ENCODE measurements at regions not wholly inside any gene's neighbourhood (a gene's known extent, or its start where the extent isn't known, plus 50 kb on each side); places are given as distances from the start of the nearest gene placed in this dataset.

DNA sequence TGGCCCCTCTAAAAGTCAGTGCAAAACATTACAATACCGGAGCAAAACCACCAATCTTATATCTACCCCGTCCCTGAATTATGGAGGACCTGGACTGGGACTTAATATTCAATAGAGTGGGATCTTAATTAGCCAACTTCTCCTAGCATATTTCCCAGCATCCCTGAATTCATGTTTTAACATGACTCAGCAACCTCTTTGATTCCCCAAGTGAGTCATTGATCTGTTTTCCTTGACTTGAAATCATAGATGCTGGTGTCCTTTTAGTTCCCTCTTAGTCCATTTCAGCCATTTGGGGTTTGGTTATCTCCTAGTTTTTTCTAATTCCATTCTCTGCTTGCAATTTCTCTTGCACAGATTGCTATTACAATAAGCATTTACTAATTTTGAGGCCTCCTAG, 677.7 kb upstream of the CELF4 start:
- Histone ChIP-seq H3K4me1 (ENCODE audit: control insufficient read depth, insufficient read depth, low read length) (no peaks in the 10 kb centered on the region), H3K4me3 (ENCODE audit: low read length) (no peak overlapping the region), H3K36me3 (ENCODE audit: control insufficient read depth, insufficient read depth, low read length, severe bottlenecking) (no peaks in the 10 kb centered on the region), H3K9me3 (ENCODE audit: control insufficient read depth, low read length) (peaks cover 2% of the 10 kb centered on the region), H3K27me3 (replicated peaks; ENCODE audit: control insufficient read depth, insufficient read depth, low read length) (no peaks in the 10 kb centered on the region), H3K9ac (ENCODE audit: low read length) (no peak overlapping the region)
- no peak for DNase-seq (ENCODE audit: low read depth)

- Histone ChIP-seq H3K27me3 (replicated peaks; ENCODE audit: control insufficient read depth, insufficient read depth, low read length) (no peaks in the 10 kb centered on the region), H3K36me3 (ENCODE audit: control insufficient read depth, insufficient read depth, low read length, severe bottlenecking) (no peaks in the 10 kb centered on the region), H3K4me1 (ENCODE audit: control insufficient read depth, insufficient read depth, low read length) (no peaks in the 10 kb centered on the region), H3K9ac (ENCODE audit: low read length) (no peak overlapping the region), H3K9me3 (ENCODE audit: control insufficient read depth, low read length) (peaks cover 2% of the 10 kb centered on the region), H3K4me3 (ENCODE audit: low read length) (no peak overlapping the region)
- DNase-seq (ENCODE audit: low read depth): no peak
These were observed 676.1 kb upstream of the CELF4 start for GRCh38 chr18:38241736-38242135.

DNA sequence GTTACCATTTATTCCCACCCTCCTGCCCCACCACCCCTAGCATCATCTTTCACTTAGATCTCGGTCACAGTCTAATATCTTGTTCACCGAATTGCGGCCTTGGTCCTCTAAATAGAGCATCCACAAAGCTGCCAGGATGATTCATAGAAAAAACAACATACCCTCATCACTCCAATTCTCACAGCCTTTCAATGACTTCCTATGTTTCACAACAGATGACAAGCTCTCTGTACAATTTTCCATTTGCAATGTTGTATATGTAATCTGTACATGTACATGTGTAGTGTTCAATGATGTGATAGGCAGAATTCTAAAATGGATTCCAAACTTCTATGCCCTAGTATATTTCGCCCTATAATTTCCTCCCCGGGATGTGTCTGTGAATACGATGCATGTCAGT, 675.6 kb upstream of the CELF4 start:
- no peaks in the 10 kb centered on the region for H3K4me1 ChIP-seq (ENCODE audit: control insufficient read depth, insufficient read depth, low read length)
- H3K36me3 ChIP-seq (ENCODE audit: control insufficient read depth, insufficient read depth, low read length, severe bottlenecking): no peaks in the 10 kb centered on the region
- no peak overlapping the region for H3K9ac ChIP-seq (ENCODE audit: low read length)
- no peak overlapping the region for H3K4me3 ChIP-seq (ENCODE audit: low read length)
- DNase-seq (ENCODE audit: low read depth): no peak
- H3K27me3 ChIP-seq (replicated peaks; ENCODE audit: control insufficient read depth, insufficient read depth, low read length): no peaks in the 10 kb centered on the region
- peaks cover 2% of the 10 kb centered on the region for H3K9me3 ChIP-seq (ENCODE audit: control insufficient read depth, low read length)

DNA sequence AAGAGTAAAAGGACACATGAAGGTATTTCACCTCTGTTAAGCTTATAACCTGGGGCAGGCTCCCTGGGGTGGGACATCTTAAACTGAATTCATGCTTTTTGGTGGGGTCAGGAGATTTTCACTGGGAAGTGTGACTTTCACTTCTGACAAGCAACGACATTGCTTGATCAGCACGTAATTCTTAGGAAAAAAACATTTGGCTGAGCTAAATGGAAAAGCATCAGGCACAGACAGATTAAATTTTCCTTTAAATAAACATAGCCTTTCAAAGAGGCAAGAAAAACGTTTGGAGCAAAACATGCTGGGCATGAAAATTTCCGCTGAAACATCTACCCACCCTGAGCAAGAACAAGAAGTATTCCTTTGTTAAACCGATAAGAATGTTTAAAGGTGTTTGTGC, 674.0 kb upstream of the CELF4 start:
- DNase-seq (ENCODE audit: low read depth): no peak
- Histone ChIP-seq H3K4me3 (ENCODE audit: low read length) (no peak overlapping the region), H3K36me3 (ENCODE audit: control insufficient read depth, insufficient read depth, low read length, severe bottlenecking) (no peaks in the 10 kb centered on the region), H3K27me3 (replicated peaks; ENCODE audit: control insufficient read depth, insufficient read depth, low read length) (no peaks in the 10 kb centered on the region), H3K9me3 (ENCODE audit: control insufficient read depth, low read length) (peaks cover 2% of the 10 kb centered on the region), H3K9ac (ENCODE audit: low read length) (no peak overlapping the region), H3K4me1 (ENCODE audit: control insufficient read depth, insufficient read depth, low read length) (no peaks in the 10 kb centered on the region)

- peaks cover 2% of the 10 kb centered on the region for H3K9me3 ChIP-seq (ENCODE audit: control insufficient read depth, low read length)
- no peaks in the 10 kb centered on the region for H3K4me1 ChIP-seq (ENCODE audit: control insufficient read depth, insufficient read depth, low read length)
- no peak overlapping the region for H3K4me3 ChIP-seq (ENCODE audit: low read length)
- no peaks in the 10 kb centered on the region for H3K36me3 ChIP-seq (ENCODE audit: control insufficient read depth, insufficient read depth, low read length, severe bottlenecking)
- no peaks in the 10 kb centered on the region for H3K27me3 ChIP-seq (replicated peaks; ENCODE audit: control insufficient read depth, insufficient read depth, low read length)
- DNase-seq (ENCODE audit: low read depth): no peak
- H3K9ac ChIP-seq (ENCODE audit: low read length): no peak overlapping the region
These were observed 672.2 kb upstream of the CELF4 start for GRCh38 chr18:38237796-38238195.

DNA sequence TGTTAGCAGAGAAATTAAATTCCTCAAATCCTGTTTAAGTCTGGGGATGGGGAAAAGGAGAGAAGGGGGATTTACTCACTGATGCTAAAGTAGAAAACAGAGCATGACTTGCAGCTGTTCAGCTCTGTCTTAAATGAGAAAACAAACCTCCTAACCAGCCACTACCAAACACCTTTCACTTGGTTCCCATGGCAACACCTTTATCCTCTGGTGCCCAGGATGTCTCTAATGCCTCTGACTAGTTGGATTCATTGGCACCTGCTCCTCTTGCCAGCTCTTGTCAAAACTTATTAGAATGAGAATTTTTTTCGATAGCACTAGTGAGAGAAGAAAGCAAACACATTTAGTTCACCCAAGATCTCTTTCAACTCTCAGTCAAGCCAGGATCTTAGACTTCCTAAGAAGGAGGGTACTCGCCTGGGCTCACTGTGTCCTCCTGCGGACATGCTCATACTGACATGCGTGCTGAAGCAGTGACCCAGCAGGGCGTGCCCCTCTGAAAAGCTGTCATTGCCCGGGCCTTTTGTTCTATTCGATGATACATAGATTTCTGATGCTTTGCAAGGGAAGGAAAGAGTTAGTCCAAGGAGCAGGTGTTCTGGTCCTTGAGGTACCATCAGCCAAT, 656.0 kb upstream of the CELF4 start:
- Histone ChIP-seq H3K27me3 (replicated peaks; ENCODE audit: control insufficient read depth, insufficient read depth, low read length) (no peaks in the 10 kb centered on the region), H3K4me1 (ENCODE audit: control insufficient read depth, insufficient read depth, low read length) (no peaks in the 10 kb centered on the region), H3K9me3 (ENCODE audit: control insufficient read depth, low read length) (no peaks in the 10 kb centered on the region), H3K9ac (ENCODE audit: low read length) (no peak overlapping the region), H3K4me3 (ENCODE audit: low read length) (no peak overlapping the region), H3K36me3 (ENCODE audit: control insufficient read depth, insufficient read depth, low read length, severe bottlenecking) (no peaks in the 10 kb centered on the region)
- no peak for DNase-seq (ENCODE audit: low read depth)

DNA sequence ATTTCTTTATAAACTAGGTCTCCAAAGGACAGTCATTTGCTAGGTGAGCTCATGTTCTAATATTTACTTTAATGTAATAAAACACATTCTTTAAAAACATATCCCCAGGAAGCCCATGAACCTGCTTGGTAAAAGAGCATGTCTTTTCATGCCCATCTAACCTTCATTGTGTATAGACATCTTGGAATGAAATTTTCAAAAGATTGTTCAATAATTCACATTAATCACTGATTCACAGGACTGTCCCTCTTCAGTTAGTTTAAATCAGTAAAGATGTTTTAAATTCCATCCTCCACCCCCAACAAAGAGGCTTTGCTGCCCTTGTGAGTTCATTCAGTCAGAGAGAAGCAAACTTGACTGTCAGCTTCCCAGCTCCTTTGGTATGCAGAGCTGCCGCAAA, 633.4 kb upstream of the CELF4 start:
- H3K4me1 ChIP-seq (ENCODE audit: control insufficient read depth, insufficient read depth, low read length): no peaks in the 10 kb centered on the region
- H3K4me3 ChIP-seq (ENCODE audit: low read length): no peak overlapping the region
- H3K36me3 ChIP-seq (ENCODE audit: control insufficient read depth, insufficient read depth, low read length, severe bottlenecking): no peaks in the 10 kb centered on the region
- H3K27me3 ChIP-seq (replicated peaks; ENCODE audit: control insufficient read depth, insufficient read depth, low read length): no peaks in the 10 kb centered on the region
- DNase-seq (ENCODE audit: low read depth): no peak
- no peak overlapping the region for H3K9ac ChIP-seq (ENCODE audit: low read length)
- no peaks in the 10 kb centered on the region for H3K9me3 ChIP-seq (ENCODE audit: control insufficient read depth, low read length)

- Histone ChIP-seq H3K9me3 (ENCODE audit: control insufficient read depth, low read length) (no peaks in the 10 kb centered on the region), H3K9ac (ENCODE audit: low read length) (no peak overlapping the region), H3K4me1 (ENCODE audit: control insufficient read depth, insufficient read depth, low read length) (no peaks in the 10 kb centered on the region), H3K4me3 (ENCODE audit: low read length) (no peak overlapping the region), H3K36me3 (ENCODE audit: control insufficient read depth, insufficient read depth, low read length, severe bottlenecking) (no peaks in the 10 kb centered on the region), H3K27me3 (replicated peaks; ENCODE audit: control insufficient read depth, insufficient read depth, low read length) (no peaks in the 10 kb centered on the region)
- no peak for DNase-seq (ENCODE audit: low read depth)
These were observed 632.9 kb upstream of the CELF4 start for GRCh38 chr18:38198526-38198925.

DNA sequence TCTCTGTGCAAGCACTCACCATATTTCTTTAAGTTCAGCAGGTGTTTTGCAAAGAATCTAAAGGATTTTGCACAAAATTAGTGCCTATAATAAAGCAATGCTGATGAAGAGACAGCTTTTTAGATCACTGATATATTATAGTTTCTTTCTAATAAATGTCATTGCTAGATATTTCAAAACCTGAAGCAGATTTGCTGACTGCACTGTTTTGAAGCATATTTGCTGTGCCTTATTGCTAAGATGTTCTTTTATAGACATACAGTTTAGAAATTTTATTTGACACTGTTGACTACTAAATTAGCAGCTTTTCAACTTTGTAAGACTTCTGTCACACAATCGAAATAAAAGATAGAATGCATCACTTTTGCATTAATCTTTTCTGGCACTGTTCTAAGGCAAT, 620.9 kb upstream of the CELF4 start:
- Histone ChIP-seq H3K36me3 (ENCODE audit: control insufficient read depth, insufficient read depth, low read length, severe bottlenecking) (no peaks in the 10 kb centered on the region), H3K4me1 (ENCODE audit: control insufficient read depth, insufficient read depth, low read length) (no peaks in the 10 kb centered on the region), H3K27me3 (replicated peaks; ENCODE audit: control insufficient read depth, insufficient read depth, low read length) (no peaks in the 10 kb centered on the region), H3K4me3 (ENCODE audit: low read length) (no peak overlapping the region), H3K9ac (ENCODE audit: low read length) (no peak overlapping the region), H3K9me3 (ENCODE audit: control insufficient read depth, low read length) (peaks cover 14% of the 10 kb centered on the region)
- DNase-seq (ENCODE audit: low read depth): no peak

DNA sequence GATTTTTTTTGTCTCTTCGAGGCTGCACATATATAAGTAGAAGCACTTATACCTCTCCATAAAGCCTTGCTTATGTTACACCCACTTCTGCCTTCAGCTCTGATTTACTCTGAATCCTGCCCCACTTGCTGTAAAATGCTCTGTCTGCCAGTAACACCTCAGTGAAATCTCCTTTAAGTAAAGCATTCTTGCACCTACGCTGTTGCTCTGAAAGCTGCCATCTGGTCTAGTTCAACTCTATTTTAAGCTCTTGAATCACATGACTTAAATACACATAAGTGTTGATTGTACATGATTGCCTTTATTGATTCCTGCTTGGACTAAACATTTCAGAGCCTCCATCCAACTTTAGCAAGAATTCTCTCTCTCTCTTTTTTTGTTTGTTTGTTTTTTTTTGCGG, 609.0 kb upstream of the CELF4 start:
- Histone ChIP-seq H3K4me1 (ENCODE audit: control insufficient read depth, insufficient read depth, low read length) (no peaks in the 10 kb centered on the region), H3K36me3 (ENCODE audit: control insufficient read depth, insufficient read depth, low read length, severe bottlenecking) (no peaks in the 10 kb centered on the region), H3K27me3 (replicated peaks; ENCODE audit: control insufficient read depth, insufficient read depth, low read length) (no peaks in the 10 kb centered on the region), H3K9ac (ENCODE audit: low read length) (no peak overlapping the region), H3K9me3 (ENCODE audit: control insufficient read depth, low read length) (no peaks in the 10 kb centered on the region), H3K4me3 (ENCODE audit: low read length) (no peak overlapping the region)
- no peak for DNase-seq (ENCODE audit: low read depth)

- H3K9ac ChIP-seq (ENCODE audit: low read length): no peak overlapping the region
- no peak for DNase-seq (ENCODE audit: low read depth)
- H3K4me3 ChIP-seq (ENCODE audit: low read length): no peak overlapping the region
- no peaks in the 10 kb centered on the region for H3K9me3 ChIP-seq (ENCODE audit: control insufficient read depth, low read length)
- H3K36me3 ChIP-seq (ENCODE audit: control insufficient read depth, insufficient read depth, low read length, severe bottlenecking): no peaks in the 10 kb centered on the region
- no peaks in the 10 kb centered on the region for H3K27me3 ChIP-seq (replicated peaks; ENCODE audit: control insufficient read depth, insufficient read depth, low read length)
- H3K4me1 ChIP-seq (ENCODE audit: control insufficient read depth, insufficient read depth, low read length): no peaks in the 10 kb centered on the region
These were observed 608.6 kb upstream of the CELF4 start for GRCh38 chr18:38174173-38174572.

DNA sequence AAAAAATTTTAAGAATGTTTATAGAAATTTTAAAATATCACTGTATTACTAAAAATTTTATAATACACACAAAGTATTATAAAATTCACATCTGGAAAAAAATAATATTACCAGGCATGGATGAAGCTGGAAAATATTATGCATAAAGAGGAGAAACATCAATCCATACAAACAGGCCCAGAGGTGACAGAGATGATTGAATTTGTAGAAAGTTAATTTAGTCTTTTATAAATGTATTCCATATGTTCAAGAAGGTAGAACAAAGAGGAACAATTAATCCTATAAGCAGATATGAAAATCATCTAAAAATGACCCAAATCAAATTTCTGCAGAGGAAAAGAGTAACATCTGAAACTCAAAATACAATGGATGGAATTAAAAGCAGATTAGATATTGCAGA, 605.2 kb upstream of the CELF4 start:
- H3K36me3 ChIP-seq (ENCODE audit: control insufficient read depth, insufficient read depth, low read length, severe bottlenecking): no peaks in the 10 kb centered on the region
- no peaks in the 10 kb centered on the region for H3K9me3 ChIP-seq (ENCODE audit: control insufficient read depth, low read length)
- H3K4me3 ChIP-seq (ENCODE audit: low read length): no peak overlapping the region
- no peaks in the 10 kb centered on the region for H3K27me3 ChIP-seq (replicated peaks; ENCODE audit: control insufficient read depth, insufficient read depth, low read length)
- no peak overlapping the region for H3K9ac ChIP-seq (ENCODE audit: low read length)
- DNase-seq (ENCODE audit: low read depth): no peak
- no peaks in the 10 kb centered on the region for H3K4me1 ChIP-seq (ENCODE audit: control insufficient read depth, insufficient read depth, low read length)
